Hepatocyte (in vitro differentiated cells): ENCODE measurements at regions not wholly inside any gene's neighbourhood (a gene's known extent, or its start where the extent isn't known, plus 50 kb on each side); places are given as distances from the start of the nearest gene placed in this dataset.

ENCODE experiments used
- DNase-seq: peaks from one replicate; pipeline ENCODE4 v3.0.0-alpha.2; 2016; ENCODE audit warnings: low spot score
- H2AFZ ChIP-seq: fragments of 200-600 bp; sonication (generic); 2 replicates; pipeline ENCODE4 v1.6.0; 2016; ENCODE audit warnings: antibody characterized with exemption, mild to moderate bottlenecking
- H3K27ac ChIP-seq: fragments of 200-600 bp; sonication (generic); 2 replicates; pipeline ENCODE4 v1.5.1; 2016; ENCODE audit warnings: mild to moderate bottlenecking
- H3K27me3 ChIP-seq: fragments of 200-600 bp; sonication (generic); 2 replicates; pipeline ENCODE4 v1.6.1; 2016
- H3K36me3 ChIP-seq: fragments of 200-600 bp; sonication (generic); replicated peaks from 2 replicates; pipeline ENCODE4 v1.5.1; 2016; ENCODE audit warnings: low read depth; ENCODE audit not compliant: insufficient read depth
- H3K4me1 ChIP-seq: fragments of 200-600 bp; sonication (generic); 2 replicates; pipeline ENCODE4 v1.5.1; 2016; ENCODE audit warnings: mild to moderate bottlenecking, moderate library complexity; ENCODE audit not compliant: insufficient read depth
- H3K4me2 ChIP-seq: fragments of 200-600 bp; sonication (generic); 2 replicates; pipeline ENCODE4 v1.6.0; 2016
- H3K4me3 ChIP-seq: fragments of 200-600 bp; sonication (generic); 2 replicates; pipeline ENCODE4 v1.5.1; 2016; ENCODE audit warnings: mild to moderate bottlenecking
- H3K79me2 ChIP-seq: fragments of 200-600 bp; sonication (generic); 2 replicates; pipeline ENCODE4 v1.6.0; 2017; ENCODE audit warnings: mild to moderate bottlenecking
- H3K9me2 ChIP-seq: fragments of 200-600 bp; sonication (generic); replicated peaks from 2 replicates; pipeline ENCODE4 v1.6.0; 2017; ENCODE audit warnings: mild to moderate bottlenecking; ENCODE audit not compliant: insufficient read depth
- H3K9me3 ChIP-seq: fragments of 200-600 bp; sonication (generic); 2 replicates; pipeline ENCODE4 v1.5.1; 2016; ENCODE audit warnings: low read depth, mild to moderate bottlenecking
- H4K20me1 ChIP-seq: fragments of 200-600 bp; sonication (generic); 2 replicates; pipeline ENCODE4 v1.6.0; 2016; ENCODE audit warnings: mild to moderate bottlenecking; ENCODE audit not compliant: insufficient read depth, poor library complexity, severe bottlenecking
- CTCF ChIP-seq: fragments of 200-600 bp; sonication (generic); IDR thresholded peaks from 2 replicates; pipeline ENCODE4 v1.5.1; 2016; ENCODE audit warnings: antibody characterized with exemption, mild to moderate bottlenecking; ENCODE audit not compliant: poor library complexity
- EZH2 ChIP-seq: fragments of 200-600 bp; sonication (generic); IDR thresholded peaks from 2 replicates; pipeline ENCODE4 v1.6.1; 2016; ENCODE audit warnings: antibody characterized with exemption, mild to moderate bottlenecking, borderline replicate concordance
- EZH2phosphoT487 ChIP-seq: fragments of 200-600 bp; sonication (generic); IDR thresholded peaks from one replicate; pipeline ENCODE4 v1.6.1; 2018; ENCODE audit warnings: antibody characterized with exemption, mild to moderate bottlenecking, low read depth, moderate library complexity; ENCODE audit not compliant: unreplicated experiment, severe bottlenecking
- WGBS: methylation state at CpG from one replicate; pipeline ENCODE4 v1.1.6; 2016; ENCODE audit warnings: low lambda C conversion rate; ENCODE audit errors: missing lambda C conversion rate; 5-methylcytosine and 5-hydroxymethylcytosine counted together

GRCh38 chr6:144657691-144658090, 372.6 kb downstream of the UTRN start:
- Histone ChIP-seq H3K4me2 (no peak overlapping the region), H3K4me1 (peaks cover 50% of the 10 kb centered on the region), H3K9me3 (no peaks in the 10 kb centered on the region), H3K36me3 (no peaks in the 10 kb centered on the region), H2AFZ (no peak overlapping the region), H3K27ac (no peak overlapping the region), H4K20me1 (no peaks in the 10 kb centered on the region), H3K79me2 (peaks cover 3% of the 10 kb centered on the region), H3K27me3 (no peaks in the 10 kb centered on the region), H3K4me3 (no peak overlapping the region), H3K9me2 (no peaks in the 10 kb centered on the region)
- TF ChIP-seq EZH2, result no peak
- TF ChIP-seq EZH2phosphoT487, result no peak
- TF ChIP-seq CTCF, result no peak
- 41% methylated on average over 2 of the region's 2 CpGs for WGBS
- no peak for DNase-seq

- no peaks in the 10 kb centered on the region for H3K27me3 ChIP-seq
- DNase-seq, result peak; percentile 51
- H3K9me2 ChIP-seq, result no peaks in the 10 kb centered on the region
- H4K20me1 ChIP-seq, result no peaks in the 10 kb centered on the region
- peaks cover 39% of the 10 kb centered on the region for H3K4me1 ChIP-seq
- H3K36me3 ChIP-seq, result no peaks in the 10 kb centered on the region
- H3K27ac ChIP-seq, result peak overlapping the region; percentile 62
- no peak overlapping the region for H2AFZ ChIP-seq
- peaks cover 12% of the 10 kb centered on the region for H3K79me2 ChIP-seq
- peak overlapping the region; percentile 69 for H3K4me2 ChIP-seq
- H3K4me3 ChIP-seq, result no peak overlapping the region
- WGBS, result 48% methylated on average over 14 of the region's 14 CpGs
- no peaks in the 10 kb centered on the region for H3K9me3 ChIP-seq
- no peak for TF ChIP-seq EZH2phosphoT487
- no peak for TF ChIP-seq CTCF
- no peak for TF ChIP-seq EZH2
Observed at GRCh38 chr6:144659202-144660182, 374.4 kb downstream of the UTRN start.

- no peak for TF ChIP-seq EZH2phosphoT487
- no peak for TF ChIP-seq EZH2
- TF ChIP-seq CTCF, result no peak
- peak overlapping the region; percentile 12 for H3K4me3 ChIP-seq
- H2AFZ ChIP-seq, result no peak overlapping the region
- H3K4me1 ChIP-seq, result peaks cover 34% of the 10 kb centered on the region
- H3K79me2 ChIP-seq, result peaks cover 12% of the 10 kb centered on the region
- no peaks in the 10 kb centered on the region for H3K27me3 ChIP-seq
- H3K27ac ChIP-seq, result peak overlapping the region; percentile 62
- WGBS, result 56% methylated on average over 7 of the region's 7 CpGs
- no peaks in the 10 kb centered on the region for H3K9me2 ChIP-seq
- H3K4me2 ChIP-seq, result peak overlapping the region; percentile 69
- H4K20me1 ChIP-seq, result no peaks in the 10 kb centered on the region
- H3K9me3 ChIP-seq, result no peaks in the 10 kb centered on the region
- no peak for DNase-seq
- no peaks in the 10 kb centered on the region for H3K36me3 ChIP-seq
Observed at GRCh38 chr6:144660561-144661115, 375.5 kb downstream of the UTRN start.
